ENCODE measurements at regions not wholly inside any gene's neighbourhood (a gene's known extent, or its start where the extent isn't known, plus 50 kb on each side); places are given as distances from the start of the nearest gene placed in this dataset.

- DNase-seq (no peak), ATAC-seq (no peak)
- Histone ChIP-seq H3K36me3 (ENCODE audit: low read depth) (no peaks in the 10 kb centered on the region), H3K4me1 (ENCODE audit: low read depth) (no peaks in the 10 kb centered on the region), H3K9me3 (no peaks in the 10 kb centered on the region), H3K4me3 (no peak overlapping the region)
- intact Hi-C loops (cut with DNase I, micrococcal nuclease) = no loop called here
- TF ChIP-seq CTCF (IDR thresholded peaks at IDR 0.05) = no peak
Observed at GRCh38 chr10:124205432-124205831, 112.0 kb upstream of the CHST15 start.

GRCh38 chr10:124204726-124205125 is 111.3 kb upstream of the CHST15 start:
- ATAC-seq = no peak
- Histone ChIP-seq H3K36me3 (ENCODE audit: low read depth) (no peaks in the 10 kb centered on the region), H3K4me1 (ENCODE audit: low read depth) (no peaks in the 10 kb centered on the region), H3K4me3 (no peak overlapping the region), H3K9me3 (no peaks in the 10 kb centered on the region)
- DNase-seq = no peak
- TF ChIP-seq CTCF (IDR thresholded peaks at IDR 0.05) = no peak
- intact Hi-C loops (cut with DNase I, micrococcal nuclease) = no loop called here

- H3K36me3 ChIP-seq (ENCODE audit: low read depth) = no peaks in the 10 kb centered on the region
- no peak for ATAC-seq
- H3K4me1 ChIP-seq (ENCODE audit: low read depth) = no peaks in the 10 kb centered on the region
- DNase-seq = no peak
- no peak overlapping the region for H3K4me3 ChIP-seq
- intact Hi-C loops (cut with DNase I, micrococcal nuclease) = no loop called here
- no peak for TF ChIP-seq CTCF (IDR thresholded peaks at IDR 0.05)
- H3K9me3 ChIP-seq = no peaks in the 10 kb centered on the region
Observed at GRCh38 chr10:124200011-124200410, 106.6 kb upstream of the CHST15 start.

- no peaks in the 10 kb centered on the region for H3K36me3 ChIP-seq (ENCODE audit: low read depth)
- no peak for ATAC-seq
- intact Hi-C loops (cut with DNase I, micrococcal nuclease) = no loop called here
- no peaks in the 10 kb centered on the region for H3K9me3 ChIP-seq
- no peak overlapping the region for H3K4me3 ChIP-seq
- H3K4me1 ChIP-seq (ENCODE audit: low read depth) = no peaks in the 10 kb centered on the region
- no peak for DNase-seq
- TF ChIP-seq CTCF (IDR thresholded peaks at IDR 0.05) = no peak
Observed at GRCh38 chr10:124198871-124199270, 105.5 kb upstream of the CHST15 start.

GRCh38 chr10:124198125-124198501 is 104.7 kb upstream of the CHST15 start:
- ATAC-seq = no peak
- intact Hi-C loops (cut with DNase I, micrococcal nuclease) = no loop called here
- H3K4me1 ChIP-seq (ENCODE audit: low read depth) = no peaks in the 10 kb centered on the region
- DNase-seq = no peak
- H3K9me3 ChIP-seq = no peaks in the 10 kb centered on the region
- H3K36me3 ChIP-seq (ENCODE audit: low read depth) = no peaks in the 10 kb centered on the region
- no peak overlapping the region for H3K4me3 ChIP-seq
- TF ChIP-seq CTCF (IDR thresholded peaks at IDR 0.05) = no peak

- Histone ChIP-seq H3K36me3 (ENCODE audit: low read depth) (no peaks in the 10 kb centered on the region), H3K9me3 (no peaks in the 10 kb centered on the region), H3K4me3 (no peak overlapping the region), H3K4me1 (ENCODE audit: low read depth) (no peaks in the 10 kb centered on the region)
- intact Hi-C loops (cut with DNase I, micrococcal nuclease) = no loop called here
- no peak for TF ChIP-seq CTCF (IDR thresholded peaks at IDR 0.05)
- ATAC-seq (no peak), DNase-seq (no peak)
Observed at GRCh38 chr10:124197371-124198124, 104.2 kb upstream of the CHST15 start.
